AG04450 (cell line): ENCODE measurements at regions not wholly inside any gene's neighbourhood (a gene's known extent, or its start where the extent isn't known, plus 50 kb on each side); places are given as distances from the start of the nearest gene placed in this dataset.

Source experiments
- CTCF ChIA-PET: fragments of 300-600, 350-600 bp; formaldehyde crosslinking; extraction: SDS; loops from one replicate; lab custom pipeline; 2022; ENCODE audit warnings: antibody characterized with exemption, inconsistent platforms; lab: Charles Lee
- POLR2A ChIA-PET: fragments of 350-600 bp; formaldehyde crosslinking; extraction: SDS; loops from one replicate; lab custom pipeline; 2021; ENCODE audit warnings: antibody characterized with exemption, inconsistent platforms; lab: Yijun Ruan, JAX
- DNase-seq: peaks from one replicate; pipeline ENCODE4 v3.0.0-alpha.2; 2011; ENCODE audit warnings: low read depth, low spot score
- H3K27ac ChIP-seq: one replicate; pipeline ENCODE4 v1.5.1; 2012; ENCODE audit warnings: low read depth, low read length, control low read depth
- H3K27me3 ChIP-seq: one replicate; pipeline ENCODE4 v1.6.0; 2012; ENCODE audit warnings: low read length; ENCODE audit not compliant: control insufficient read depth, insufficient read depth
- H3K4me3 ChIP-seq: 2 replicates; pipeline ENCODE4 v1.5.1; 2011; ENCODE audit warnings: mild to moderate bottlenecking, low read depth, low read length, control low read depth
- H3K9me3 ChIP-seq: 2 replicates; pipeline ENCODE4 v1.5.1; 2012; ENCODE audit warnings: low read length; ENCODE audit not compliant: control insufficient read depth, insufficient read depth
- CTCF ChIP-seq: IDR thresholded peaks from 2 replicates; pipeline ENCODE4 v1.5.1; 2011; ENCODE audit warnings: low read depth, low read length, control low read depth, inconsistent platforms

GRCh38 chr1:170471398-170472053 is 60.4 kb upstream of the GORAB start:
- ChIA-PET CTCF (no interaction called here), POLR2A (interaction anchor here (0.7 kb wide), 1 partner anchor 39 kb away, joined by 3 read pairs; no protein-coding TSS in a partner anchor)
- no peak for TF ChIP-seq CTCF
- H3K9me3 ChIP-seq = no peaks in the 10 kb centered on the region
- no peak for DNase-seq
- no peaks in the 10 kb centered on the region for H3K27me3 ChIP-seq
- H3K4me3 ChIP-seq = no peak overlapping the region
- H3K27ac ChIP-seq = no peak overlapping the region

GRCh38 chr1:170481000-170481399 is 51.0 kb upstream of the GORAB start:
- H3K27me3 ChIP-seq = no peaks in the 10 kb centered on the region
- H3K4me3 ChIP-seq = no peak overlapping the region
- no peaks in the 10 kb centered on the region for H3K9me3 ChIP-seq
- POLR2A ChIA-PET = no interaction called here
- TF ChIP-seq CTCF = no peak
- DNase-seq = no peak
- no peak overlapping the region for H3K27ac ChIP-seq
- CTCF ChIA-PET = interaction anchor here (0.5 kb wide), 1 partner anchor 183 kb away, joined by 7 read pairs; the partner anchor contains the start of gene PRRX1
